Stimulated activated CD4-positive, alpha-beta T cell treated with anti-CD3 and anti-CD28 coated beads, Interleukin-2, amount 100 ng/mL, for 4 hours (primary cell): ENCODE measurements at regions not wholly inside any gene's neighbourhood (a gene's known extent, or its start where the extent isn't known, plus 50 kb on each side); places are given as distances from the start of the nearest gene placed in this dataset.
"Not testable (repeated sequence)": the region's sequence is repeated elsewhere in the genome, so short reads cannot be mapped to it uniquely, and the experiment has no call there.

Source experiments
- DNase-seq: peaks from one replicate; pipeline ENCODE4 v3.0.0-alpha.2; 2020; ENCODE audit warnings: low read depth

DNA sequence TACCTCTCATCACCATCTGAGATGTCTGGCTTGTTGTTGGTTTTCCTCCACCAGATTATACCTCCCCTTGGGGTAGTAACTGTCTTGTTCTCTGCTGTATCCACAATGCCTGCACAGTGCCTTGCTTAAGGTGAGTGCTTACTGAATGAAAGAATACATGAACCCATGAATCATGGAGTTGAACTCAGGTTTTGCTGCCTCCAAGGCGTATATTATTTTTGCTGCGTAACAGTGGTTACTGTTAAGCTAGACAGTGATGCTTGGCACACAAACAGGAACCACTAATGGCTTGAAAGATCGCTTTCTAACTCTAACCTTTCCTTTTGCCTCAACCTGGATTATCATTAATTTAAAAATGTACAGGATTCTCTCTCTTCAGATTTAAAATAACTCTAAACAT is 695.8 kb downstream of the TOX3 start:
- DNase-seq = no peak

GRCh38 chr16:51849715-51850114 is 697.2 kb downstream of the TOX3 start:
- DNase-seq = no peak

- DNase-seq = no peak
Observed at GRCh38 chr16:51845586-51846305, 694.7 kb upstream of the SALL1 start.

DNA sequence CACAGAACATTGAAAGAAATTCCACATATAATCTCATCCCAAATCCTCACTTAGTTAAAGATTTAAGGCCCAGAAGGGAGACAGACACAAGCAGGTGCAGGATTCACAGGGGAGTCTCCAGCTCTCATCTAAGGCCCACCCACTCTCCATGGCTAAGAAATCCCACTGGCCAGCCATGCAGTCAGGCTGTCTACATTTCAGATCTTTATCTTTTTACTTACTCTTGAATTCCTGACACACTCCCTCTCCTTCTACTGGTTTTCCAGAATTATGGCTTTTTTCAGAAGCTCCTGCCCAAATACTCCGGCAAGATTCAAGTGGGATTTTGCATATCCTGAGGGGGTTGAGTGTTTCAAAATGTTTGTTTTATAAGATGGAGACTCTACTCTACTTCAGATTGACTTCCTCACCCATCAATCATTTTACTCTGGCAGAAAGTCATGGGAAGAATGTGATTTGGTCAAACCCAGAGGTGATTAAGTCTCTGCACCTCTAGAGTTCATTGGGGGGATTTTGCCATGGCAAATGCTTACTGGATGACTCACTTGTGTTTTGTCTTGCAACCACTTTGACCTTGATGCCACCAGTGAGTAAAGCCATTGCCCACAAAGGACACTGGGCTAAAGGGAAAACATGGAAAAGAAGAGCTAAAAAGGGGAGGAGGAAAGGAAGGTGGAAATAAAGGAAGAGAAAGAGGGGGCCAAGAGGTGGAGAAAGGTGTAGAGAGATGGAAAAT is 688.8 kb upstream of the SALL1 start:
- DNase-seq = no peak

DNA sequence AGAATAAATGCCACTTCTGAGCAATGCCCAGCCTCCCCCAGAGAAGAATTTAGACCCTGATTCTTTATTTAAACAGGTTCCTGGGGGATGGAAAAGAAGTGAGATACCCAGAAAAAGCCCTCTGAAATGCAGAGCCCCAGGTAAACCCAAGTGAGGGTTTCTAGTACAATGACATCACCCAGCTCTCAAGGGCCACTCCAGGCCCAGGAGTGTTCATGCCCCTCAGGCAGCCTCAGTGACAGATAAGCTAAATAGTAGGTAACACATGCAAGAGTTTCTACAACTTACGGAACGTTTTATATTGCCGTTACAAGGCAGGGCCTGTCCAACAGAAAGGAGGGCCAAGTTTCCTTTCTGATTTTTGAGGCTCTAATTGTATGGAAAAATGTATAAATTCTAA is 683.7 kb upstream of the SALL1 start:
- no peak for DNase-seq

DNA sequence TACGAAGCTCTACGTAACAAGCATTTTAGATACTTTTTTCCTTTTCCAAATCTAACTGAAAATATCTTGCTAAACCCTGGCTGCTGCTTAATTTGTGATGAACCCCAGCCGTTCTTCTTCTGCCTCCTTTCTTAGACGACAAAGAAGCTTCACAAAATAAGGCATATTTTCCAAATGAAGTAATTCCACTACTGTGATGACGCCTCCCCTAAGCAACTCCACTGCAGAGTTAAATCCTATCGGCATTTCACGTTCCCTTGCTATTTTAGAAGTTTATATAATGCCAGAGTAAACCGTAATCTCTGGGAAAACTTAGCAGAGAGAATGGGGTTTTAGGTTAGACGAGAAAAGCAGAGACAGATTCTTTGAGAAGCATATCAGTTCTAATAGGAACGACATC is 683.1 kb upstream of the SALL1 start:
- no peak for DNase-seq

- DNase-seq = no peak
Observed at GRCh38 chr16:51831595-51832367, 680.7 kb upstream of the SALL1 start.

DNA sequence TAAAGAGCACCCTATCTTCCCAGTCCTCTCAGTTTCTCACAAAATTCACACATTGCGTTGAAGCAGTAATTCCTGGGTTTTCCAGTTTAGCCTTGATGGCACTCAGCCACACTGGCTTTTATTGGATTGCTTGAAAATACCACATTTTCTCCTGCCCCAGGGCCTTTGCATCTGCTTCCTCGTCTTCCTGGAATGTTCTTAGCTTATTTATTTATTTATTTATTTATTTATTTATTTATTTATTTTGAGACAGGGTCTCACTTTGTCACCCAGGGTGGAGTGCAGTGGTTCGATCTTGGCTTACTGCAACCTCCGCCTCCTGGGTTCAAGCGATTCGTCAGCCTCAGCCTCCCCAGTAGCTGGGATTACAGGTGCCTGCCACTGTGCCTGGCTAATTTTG is 680.0 kb upstream of the SALL1 start:
- not testable (repeated sequence) for DNase-seq

- DNase-seq = no peak
Observed at GRCh38 chr16:51825779-51826178, 674.7 kb upstream of the SALL1 start.

DNA sequence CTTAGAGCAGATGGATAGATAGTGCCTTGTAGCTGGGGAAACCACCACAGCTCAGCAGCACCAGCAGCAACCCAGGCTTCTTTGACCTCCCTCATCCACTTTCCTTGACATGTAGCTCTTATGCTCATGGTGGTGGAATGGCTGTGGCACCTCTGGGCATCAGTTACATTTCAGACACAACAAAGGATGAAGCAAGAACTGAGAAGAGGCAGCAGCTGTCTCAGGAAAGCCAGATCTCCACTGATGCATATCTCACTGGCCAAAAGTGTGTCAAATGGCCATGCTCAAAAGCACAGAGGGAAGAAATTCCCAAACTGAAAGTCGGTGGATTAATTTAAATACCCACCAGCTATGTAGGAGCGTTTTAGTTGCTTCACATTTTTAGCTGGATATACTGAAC is 671.4 kb upstream of the SALL1 start:
- DNase-seq = no peak

- DNase-seq = no peak
Observed at GRCh38 chr16:51821527-51821926, 670.5 kb upstream of the SALL1 start.

DNA sequence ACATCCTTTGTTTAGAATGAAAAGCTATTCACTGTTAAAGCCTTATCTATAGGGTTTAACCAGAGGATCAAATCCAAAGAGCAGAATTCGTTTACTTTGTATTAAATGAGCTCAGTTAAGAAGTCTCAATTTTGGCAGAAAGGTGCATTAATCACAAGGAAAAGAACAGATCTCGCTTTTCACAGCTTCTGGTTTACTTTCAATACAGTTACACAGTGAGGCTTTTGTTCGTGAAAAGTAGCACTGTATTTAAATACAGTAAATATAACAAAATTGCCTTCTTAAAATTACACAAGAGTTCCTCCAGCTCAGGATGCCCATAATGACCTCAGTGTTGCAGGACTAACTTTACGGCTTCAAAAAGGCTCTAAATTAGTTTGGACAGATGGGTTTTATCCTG is 669.1 kb upstream of the SALL1 start:
- no peak for DNase-seq

DNA sequence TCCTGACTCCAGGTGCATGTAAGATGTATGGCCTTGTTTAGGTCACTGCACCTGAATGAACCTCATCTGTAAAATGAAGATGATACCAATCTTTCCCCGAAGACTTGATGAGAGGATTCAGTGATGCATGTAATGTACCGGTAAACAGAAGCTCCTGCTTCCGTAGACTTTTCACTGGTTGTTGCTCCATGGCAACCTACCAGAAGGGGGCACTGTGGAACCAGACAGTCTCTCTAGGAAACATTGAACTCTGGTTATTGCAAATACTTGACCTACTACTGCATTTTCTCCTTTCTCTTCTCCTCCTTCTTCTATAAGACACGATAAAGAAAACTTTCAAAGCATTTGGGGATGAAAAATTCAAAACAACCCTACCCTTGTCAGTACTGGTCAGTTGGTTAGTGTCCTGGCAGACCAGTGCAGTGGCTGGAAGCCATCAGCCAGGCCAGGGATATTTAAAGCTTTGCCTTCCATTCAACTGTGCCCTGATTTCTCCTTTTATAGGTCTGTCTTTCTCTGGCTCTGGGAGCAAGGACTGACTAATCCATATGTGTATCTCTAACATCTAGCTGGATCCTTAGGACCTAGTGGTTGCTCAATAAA is 667.4 kb upstream of the SALL1 start:
- DNase-seq = no peak

GRCh38 chr16:51816929-51817328 is 665.9 kb upstream of the SALL1 start:
- no peak for DNase-seq

DNA sequence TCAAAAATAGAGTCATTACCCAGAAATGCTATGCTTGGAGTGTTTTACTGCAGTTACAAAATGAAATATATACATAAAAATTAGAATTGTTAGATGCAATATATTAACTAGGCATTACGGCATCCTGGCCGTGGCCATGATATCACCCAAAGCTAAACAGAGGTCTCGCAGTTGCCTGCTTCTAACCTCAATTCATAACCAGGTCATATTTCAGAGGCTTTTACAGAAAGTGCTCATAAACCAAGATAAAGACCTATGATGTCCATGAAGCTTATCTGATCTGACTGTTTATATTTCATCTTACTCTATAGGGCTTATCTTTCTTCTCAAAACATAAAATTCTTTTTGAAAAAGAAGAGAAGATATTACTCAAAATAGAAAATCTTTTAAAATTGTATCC is 664.5 kb upstream of the SALL1 start:
- DNase-seq = no peak

DNA sequence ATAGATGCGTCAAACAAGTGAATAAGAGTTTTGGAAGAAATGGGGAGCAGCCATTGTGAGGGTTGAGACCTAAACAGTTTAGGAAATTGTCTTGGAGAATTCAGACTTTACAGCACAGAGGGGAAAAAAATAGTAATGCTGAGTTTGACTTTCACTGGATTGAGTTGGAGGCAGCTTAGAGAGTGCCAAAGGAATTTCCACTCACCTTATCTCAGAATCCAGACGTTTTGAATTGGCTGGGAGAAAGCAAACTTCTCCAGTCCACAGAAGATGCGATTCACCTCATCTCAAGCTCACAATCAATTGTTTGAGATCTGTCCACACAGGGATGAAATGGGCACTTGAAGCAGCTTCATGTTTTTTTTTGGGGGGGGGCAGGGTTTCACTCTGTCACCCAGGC is 663.5 kb upstream of the SALL1 start:
- no peak for DNase-seq

DNA sequence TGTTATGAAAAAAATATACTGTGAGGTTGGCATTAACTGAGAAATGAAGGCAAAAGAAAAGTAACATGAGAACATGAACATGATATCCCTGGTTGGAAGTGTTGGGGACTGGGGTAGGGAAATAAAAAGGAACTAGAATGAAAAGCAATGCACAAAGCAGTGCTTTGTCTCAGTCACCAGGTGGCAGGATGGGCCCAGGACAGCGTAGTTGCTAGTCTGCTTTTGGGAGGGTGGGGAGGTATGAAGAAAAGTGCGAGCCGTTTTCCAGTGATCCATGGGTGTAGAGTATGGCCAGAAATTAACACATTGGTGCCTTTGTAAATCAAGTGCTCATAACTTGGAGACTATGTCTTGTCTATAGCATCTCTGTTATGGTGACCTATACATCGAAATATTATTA is 662.5 kb upstream of the SALL1 start:
- DNase-seq = no peak

GRCh38 chr16:51812945-51813344 is 661.9 kb upstream of the SALL1 start:
- no peak for DNase-seq

GRCh38 chr16:51807551-51807950 is 656.5 kb upstream of the SALL1 start:
- DNase-seq = no peak

DNA sequence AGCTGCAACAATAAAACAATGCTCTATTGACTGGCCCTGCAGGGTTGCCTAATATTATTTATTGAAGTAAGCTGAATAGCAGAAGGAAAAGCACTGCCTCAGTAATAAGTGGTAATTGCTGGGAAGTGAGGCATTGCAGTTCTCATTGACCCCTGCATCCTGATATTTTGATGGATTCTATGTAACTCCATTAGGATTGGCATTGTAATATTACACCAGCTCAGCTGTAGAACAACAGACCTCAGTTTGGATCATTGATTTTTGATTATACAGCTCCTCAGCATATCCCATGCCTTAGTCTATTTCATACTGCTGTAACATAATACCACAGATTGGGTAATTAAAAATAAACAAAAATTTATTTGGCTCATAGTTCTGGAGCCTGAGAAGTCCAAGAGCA is 650.6 kb upstream of the SALL1 start:
- no peak for DNase-seq

DNA sequence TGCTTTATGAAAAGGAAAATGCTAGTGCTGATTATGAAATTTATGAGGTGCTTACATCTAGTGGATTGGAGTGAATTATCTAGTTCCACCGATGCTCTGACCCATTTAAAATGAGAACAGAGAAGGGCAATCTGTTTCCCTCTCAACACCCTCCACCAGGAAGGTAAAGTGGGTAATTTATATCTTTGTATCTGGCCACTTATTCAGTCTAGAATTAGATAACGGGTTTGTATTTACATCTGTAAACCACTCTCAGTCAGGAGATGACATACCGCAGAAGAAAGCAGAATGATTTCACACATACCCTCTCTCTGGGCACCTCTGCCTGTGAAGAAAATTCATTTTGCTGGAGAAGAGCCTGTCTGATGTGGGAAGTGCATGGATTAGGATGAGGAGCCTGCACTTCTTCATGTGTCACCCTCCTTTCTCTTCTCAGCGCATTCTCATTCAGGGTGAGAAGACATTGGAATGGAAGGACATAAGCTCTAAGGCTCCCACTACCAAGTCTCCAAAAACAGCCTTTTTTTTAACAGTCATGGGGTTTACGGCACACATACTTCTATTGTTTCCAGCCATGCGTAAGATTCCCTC is 646.7 kb upstream of the SALL1 start:
- DNase-seq = no peak

DNA sequence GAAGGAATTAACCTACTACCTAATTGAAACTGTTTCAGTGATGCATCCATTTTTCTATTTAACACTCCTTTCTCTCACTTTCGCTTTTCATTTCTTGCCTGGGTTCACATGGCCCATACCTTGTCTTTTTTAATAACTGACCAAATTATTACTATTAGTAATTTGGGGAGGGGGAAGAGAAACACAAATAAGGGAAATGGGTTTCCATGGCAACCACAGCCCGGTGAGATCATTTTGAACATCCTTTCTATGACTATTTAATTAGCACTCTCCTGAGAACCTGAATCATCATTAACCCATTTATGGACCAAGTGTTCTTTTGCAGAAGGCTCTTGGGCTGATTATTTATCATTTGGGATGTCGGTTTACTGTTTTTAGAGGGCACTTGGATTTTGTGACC is 628.2 kb upstream of the SALL1 start:
- no peak for DNase-seq
